ENCODE measurements at regions not wholly inside any gene's neighbourhood (a gene's known extent, or its start where the extent isn't known, plus 50 kb on each side); places are given as distances from the start of the nearest gene placed in this dataset.

GRCh38 chr13:87295636-87296035, 375.5 kb upstream of the SLITRK5 start:
- Histone ChIP-seq H3K9me2 (ENCODE audit: insufficient read depth) (no peaks in the 10 kb centered on the region), H3K27me3 (replicated peaks; ENCODE audit: insufficient read depth) (no peaks in the 10 kb centered on the region), H3F3A (ENCODE audit: insufficient read depth) (no peaks in the 10 kb centered on the region), H3K4me3 (no peak overlapping the region), H3K79me2 (ENCODE audit: insufficient read depth) (no peaks in the 10 kb centered on the region), H3K27ac (no peak overlapping the region), H3K9ac (no peak overlapping the region), H3K36me3 (ENCODE audit: low read depth) (no peaks in the 10 kb centered on the region), H4K20me1 (ENCODE audit: insufficient read depth) (no peaks in the 10 kb centered on the region), H2AFZ (no peak overlapping the region), H3K9me3 (ENCODE audit: low read depth) (no peaks in the 10 kb centered on the region), H3K4me2 (ENCODE audit: unreplicated experiment) (no peak overlapping the region), H3K4me1 (ENCODE audit: insufficient read depth) (no peaks in the 10 kb centered on the region)
- TF ChIP-seq EZH2 (IDR thresholded peaks at IDR 0.05; ENCODE audit: insufficient read depth, poor library complexity, severe bottlenecking) (no peak), EZH2phosphoT487 (IDR thresholded peaks at IDR 0.05; ENCODE audit: insufficient read depth, low read depth) (no peak)
- DNase-seq = no peak
- in situ Hi-C loops (cut with MboI) = no loop called here

GRCh38 chr13:87302034-87302433, 369.1 kb upstream of the SLITRK5 start:
- H3K36me3 ChIP-seq (ENCODE audit: low read depth) = no peaks in the 10 kb centered on the region
- no peaks in the 10 kb centered on the region for H3K9me3 ChIP-seq (ENCODE audit: low read depth)
- H3K4me1 ChIP-seq (ENCODE audit: insufficient read depth) = no peaks in the 10 kb centered on the region
- no peak overlapping the region for H3K4me3 ChIP-seq
- no peak overlapping the region for H3K4me2 ChIP-seq (ENCODE audit: unreplicated experiment)
- H3K9ac ChIP-seq = no peak overlapping the region
- H3K79me2 ChIP-seq (ENCODE audit: insufficient read depth) = no peaks in the 10 kb centered on the region
- no peaks in the 10 kb centered on the region for H3F3A ChIP-seq (ENCODE audit: insufficient read depth)
- H3K27me3 ChIP-seq (replicated peaks; ENCODE audit: insufficient read depth) = no peaks in the 10 kb centered on the region
- H2AFZ ChIP-seq = no peak overlapping the region
- DNase-seq = no peak
- H4K20me1 ChIP-seq (ENCODE audit: insufficient read depth) = no peaks in the 10 kb centered on the region
- no peak overlapping the region for H3K27ac ChIP-seq
- in situ Hi-C loops (cut with MboI) = no loop called here
- H3K9me2 ChIP-seq (ENCODE audit: insufficient read depth) = no peaks in the 10 kb centered on the region
- no peak for TF ChIP-seq EZH2phosphoT487 (IDR thresholded peaks at IDR 0.05; ENCODE audit: insufficient read depth, low read depth)
- 17% methylated on average over 3 of the region's 3 CpGs for WGBS, 2 experiments (ENCODE audit: low coverage in 1 of 2, low lambda C conversion rate in 2 of 2, missing lambda C conversion rate in 2 of 2)

- in situ Hi-C loops (cut with MboI) = no loop called here
- WGBS, 2 experiments (ENCODE audit: low coverage in 1 of 2, low lambda C conversion rate in 2 of 2, missing lambda C conversion rate in 2 of 2) = 20 to 26% methylated on average over 1 of the region's 1 CpG
Observed at GRCh38 chr13:87302931-87303330, 368.2 kb upstream of the SLITRK5 start.

GRCh38 chr13:87311165-87311564, 360.0 kb upstream of the SLITRK5 start:
- in situ Hi-C loops (cut with MboI) = no loop called here
- no peak for TF ChIP-seq EZH2 (IDR thresholded peaks at IDR 0.05; ENCODE audit: insufficient read depth, poor library complexity, severe bottlenecking)
- TF ChIP-seq EZH2phosphoT487 (IDR thresholded peaks at IDR 0.05; ENCODE audit: insufficient read depth, low read depth) = no peak
- WGBS, 2 experiments (ENCODE audit: low coverage in 1 of 2, low lambda C conversion rate in 2 of 2, missing lambda C conversion rate in 2 of 2) = 17 to 24% methylated on average over 2 of the region's 2 CpGs

More at GRCh38 chr13:87302931-87303330, 368.2 kb upstream of the SLITRK5 start:
- H3K27me3 ChIP-seq (replicated peaks; ENCODE audit: insufficient read depth) = no peaks in the 10 kb centered on the region
- no peaks in the 10 kb centered on the region for H3K4me1 ChIP-seq (ENCODE audit: insufficient read depth)
- no peaks in the 10 kb centered on the region for H4K20me1 ChIP-seq (ENCODE audit: insufficient read depth)
- H3K4me2 ChIP-seq (ENCODE audit: unreplicated experiment) = no peak overlapping the region
- H3K9ac ChIP-seq = no peak overlapping the region
- H3K27ac ChIP-seq = no peak overlapping the region
- H3K4me3 ChIP-seq = no peak overlapping the region
- H2AFZ ChIP-seq = no peak overlapping the region
- H3K36me3 ChIP-seq (ENCODE audit: low read depth) = no peaks in the 10 kb centered on the region
- H3F3A ChIP-seq (ENCODE audit: insufficient read depth) = no peaks in the 10 kb centered on the region
- no peaks in the 10 kb centered on the region for H3K9me2 ChIP-seq (ENCODE audit: insufficient read depth)
- H3K79me2 ChIP-seq (ENCODE audit: insufficient read depth) = no peaks in the 10 kb centered on the region
- no peaks in the 10 kb centered on the region for H3K9me3 ChIP-seq (ENCODE audit: low read depth)
- DNase-seq = no peak
- no peak for TF ChIP-seq EZH2 (IDR thresholded peaks at IDR 0.05; ENCODE audit: insufficient read depth, poor library complexity, severe bottlenecking)
- TF ChIP-seq EZH2phosphoT487 (IDR thresholded peaks at IDR 0.05; ENCODE audit: insufficient read depth, low read depth) = no peak

GRCh38 chr13:87314822-87315221, 356.3 kb upstream of the SLITRK5 start:
- TF ChIP-seq EZH2 (IDR thresholded peaks at IDR 0.05; ENCODE audit: insufficient read depth, poor library complexity, severe bottlenecking) (no peak), EZH2phosphoT487 (IDR thresholded peaks at IDR 0.05; ENCODE audit: insufficient read depth, low read depth) (no peak)
- WGBS, 2 experiments (ENCODE audit: low coverage in 1 of 2, low lambda C conversion rate in 2 of 2, missing lambda C conversion rate in 2 of 2) = 0% methylated on average over 1 of the region's 1 CpG

More at GRCh38 chr13:87311165-87311564, 360.0 kb upstream of the SLITRK5 start:
- Histone ChIP-seq H3F3A (ENCODE audit: insufficient read depth) (no peaks in the 10 kb centered on the region), H3K4me3 (no peak overlapping the region), H4K20me1 (ENCODE audit: insufficient read depth) (no peaks in the 10 kb centered on the region), H3K27ac (no peak overlapping the region), H3K4me2 (ENCODE audit: unreplicated experiment) (no peak overlapping the region), H3K9ac (no peak overlapping the region), H2AFZ (no peak overlapping the region), H3K27me3 (replicated peaks; ENCODE audit: insufficient read depth) (no peaks in the 10 kb centered on the region), H3K9me2 (ENCODE audit: insufficient read depth) (no peaks in the 10 kb centered on the region), H3K4me1 (ENCODE audit: insufficient read depth) (no peaks in the 10 kb centered on the region), H3K36me3 (ENCODE audit: low read depth) (no peaks in the 10 kb centered on the region), H3K9me3 (ENCODE audit: low read depth) (no peaks in the 10 kb centered on the region), H3K79me2 (ENCODE audit: insufficient read depth) (no peaks in the 10 kb centered on the region)
- no peak for DNase-seq

More at GRCh38 chr13:87314822-87315221, 356.3 kb upstream of the SLITRK5 start:
- Histone ChIP-seq H3K4me2 (ENCODE audit: unreplicated experiment) (no peak overlapping the region), H3K9ac (no peak overlapping the region), H3K9me2 (ENCODE audit: insufficient read depth) (no peaks in the 10 kb centered on the region), H2AFZ (no peak overlapping the region), H3K27ac (no peak overlapping the region), H4K20me1 (ENCODE audit: insufficient read depth) (no peaks in the 10 kb centered on the region), H3K27me3 (replicated peaks; ENCODE audit: insufficient read depth) (no peaks in the 10 kb centered on the region), H3K9me3 (ENCODE audit: low read depth) (no peaks in the 10 kb centered on the region), H3K4me3 (no peak overlapping the region), H3K36me3 (ENCODE audit: low read depth) (no peaks in the 10 kb centered on the region), H3K79me2 (ENCODE audit: insufficient read depth) (no peaks in the 10 kb centered on the region), H3F3A (ENCODE audit: insufficient read depth) (no peaks in the 10 kb centered on the region), H3K4me1 (ENCODE audit: insufficient read depth) (no peaks in the 10 kb centered on the region)
- no peak for DNase-seq
- in situ Hi-C loops (cut with MboI) = no loop called here

Data from GM23248 (cell line).